Progenitor cell of endocrine pancreas (in vitro differentiated cells): ENCODE measurements at regions not wholly inside any gene's neighbourhood (a gene's known extent, or its start where the extent isn't known, plus 50 kb on each side); places are given as distances from the start of the nearest gene placed in this dataset.

ENCODE experiments used
- DNase-seq: peaks from one replicate; pipeline ENCODE4 v3.0.0; 2021; ENCODE audit warnings: low spot score; ENCODE audit not compliant: unreplicated experiment
- H3K27ac Mint-ChIP-seq: 2 replicates; pipeline ENCODE4 v1.8.0; 2021; ENCODE audit warnings: mild to moderate bottlenecking, moderate library complexity, mixed read lengths
- H3K27me3 Mint-ChIP-seq: 2 replicates; pipeline ENCODE4 v1.8.0; 2021; ENCODE audit warnings: mixed read lengths
- H3K36me3 Mint-ChIP-seq: 2 replicates; pipeline ENCODE4 v1.8.0; 2022; ENCODE audit warnings: mixed read lengths; ENCODE audit not compliant: insufficient read depth
- H3K4me1 Mint-ChIP-seq: 2 replicates; pipeline ENCODE4 v1.8.0; 2021; ENCODE audit warnings: low read depth, mixed read lengths
- H3K4me3 Mint-ChIP-seq: 2 replicates; pipeline ENCODE4 v1.8.0; 2021; ENCODE audit warnings: low read depth, mild to moderate bottlenecking, moderate library complexity, mixed read lengths
- H3K9me3 Mint-ChIP-seq: 2 replicates; pipeline ENCODE4 v1.8.0; 2021; ENCODE audit warnings: low read depth, mixed read lengths
- TF ChIP-seq, protein P1 (sequence below): fragments of 200-600 bp; sonication (generic); IDR thresholded peaks from one replicate; pipeline ENCODE4 v1.5.0; 2021; ENCODE audit warnings: antibody characterized with exemption, mild to moderate bottlenecking; ENCODE audit not compliant: unreplicated experiment

DNA sequence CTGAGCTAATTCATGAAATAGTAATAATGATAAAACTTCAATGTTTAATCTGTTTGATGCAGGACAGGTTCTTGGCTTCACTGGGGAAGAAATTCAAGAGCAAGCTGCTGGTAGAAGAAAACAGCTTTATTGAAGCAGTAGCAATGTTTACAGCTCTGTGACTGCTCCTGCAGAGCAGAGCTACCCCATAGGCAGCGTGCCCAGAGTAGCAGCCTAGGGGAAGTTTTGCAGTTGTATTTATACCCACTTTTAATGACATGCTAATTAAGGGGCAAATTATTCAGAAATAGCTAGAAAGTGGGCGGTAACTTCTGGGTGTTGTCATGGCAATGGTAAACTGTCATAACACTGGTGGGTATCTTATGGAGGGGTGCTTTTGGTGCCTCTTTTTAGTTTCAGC is 518.0 kb downstream of the RFPL4B start:
- H3K27ac Mint-ChIP-seq = no peak overlapping the region

DNA sequence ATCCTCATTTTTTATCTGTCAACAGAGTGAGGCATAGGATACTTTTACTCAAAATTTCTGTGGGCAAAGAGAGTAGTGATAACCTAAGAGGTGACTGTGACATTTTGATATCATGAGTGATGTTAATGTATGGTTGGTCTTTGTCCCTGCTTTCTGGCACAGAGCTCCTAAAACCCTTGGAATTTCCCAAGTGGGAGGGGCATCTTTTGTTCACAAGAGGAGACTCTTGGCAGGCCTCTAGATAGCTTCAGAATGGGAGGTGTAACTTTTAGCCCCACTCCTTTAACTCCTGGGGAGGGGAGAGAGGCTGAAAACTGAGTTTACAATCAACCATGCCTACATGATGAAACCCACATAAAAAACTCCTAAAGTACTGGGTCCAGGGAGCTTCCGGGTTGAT is 527.8 kb downstream of the RFPL4B start:
- Mint-ChIP-seq H3K27me3 (no peaks in the 10 kb centered on the region), H3K4me3 (no peak overlapping the region), H3K4me1 (no peaks in the 10 kb centered on the region), H3K27ac (no peak overlapping the region), H3K9me3 (peaks cover 10% of the 10 kb centered on the region), H3K36me3 (peaks cover 2% of the 10 kb centered on the region)
- TF ChIP-seq, protein P1, sequence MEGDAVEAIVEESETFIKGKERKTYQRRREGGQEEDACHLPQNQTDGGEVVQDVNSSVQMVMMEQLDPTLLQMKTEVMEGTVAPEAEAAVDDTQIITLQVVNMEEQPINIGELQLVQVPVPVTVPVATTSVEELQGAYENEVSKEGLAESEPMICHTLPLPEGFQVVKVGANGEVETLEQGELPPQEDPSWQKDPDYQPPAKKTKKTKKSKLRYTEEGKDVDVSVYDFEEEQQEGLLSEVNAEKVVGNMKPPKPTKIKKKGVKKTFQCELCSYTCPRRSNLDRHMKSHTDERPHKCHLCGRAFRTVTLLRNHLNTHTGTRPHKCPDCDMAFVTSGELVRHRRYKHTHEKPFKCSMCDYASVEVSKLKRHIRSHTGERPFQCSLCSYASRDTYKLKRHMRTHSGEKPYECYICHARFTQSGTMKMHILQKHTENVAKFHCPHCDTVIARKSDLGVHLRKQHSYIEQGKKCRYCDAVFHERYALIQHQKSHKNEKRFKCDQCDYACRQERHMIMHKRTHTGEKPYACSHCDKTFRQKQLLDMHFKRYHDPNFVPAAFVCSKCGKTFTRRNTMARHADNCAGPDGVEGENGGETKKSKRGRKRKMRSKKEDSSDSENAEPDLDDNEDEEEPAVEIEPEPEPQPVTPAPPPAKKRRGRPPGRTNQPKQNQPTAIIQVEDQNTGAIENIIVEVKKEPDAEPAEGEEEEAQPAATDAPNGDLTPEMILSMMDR = no peak
- DNase-seq = no peak

More for the DNA sequence above, 518.0 kb downstream of the RFPL4B start:
- Mint-ChIP-seq H3K9me3 (peaks cover 12% of the 10 kb centered on the region), H3K36me3 (peaks cover 1% of the 10 kb centered on the region), H3K4me1 (no peaks in the 10 kb centered on the region), H3K4me3 (no peak overlapping the region), H3K27me3 (no peaks in the 10 kb centered on the region)
- DNase-seq = no peak
- TF ChIP-seq, protein P1 = no peak

DNA sequence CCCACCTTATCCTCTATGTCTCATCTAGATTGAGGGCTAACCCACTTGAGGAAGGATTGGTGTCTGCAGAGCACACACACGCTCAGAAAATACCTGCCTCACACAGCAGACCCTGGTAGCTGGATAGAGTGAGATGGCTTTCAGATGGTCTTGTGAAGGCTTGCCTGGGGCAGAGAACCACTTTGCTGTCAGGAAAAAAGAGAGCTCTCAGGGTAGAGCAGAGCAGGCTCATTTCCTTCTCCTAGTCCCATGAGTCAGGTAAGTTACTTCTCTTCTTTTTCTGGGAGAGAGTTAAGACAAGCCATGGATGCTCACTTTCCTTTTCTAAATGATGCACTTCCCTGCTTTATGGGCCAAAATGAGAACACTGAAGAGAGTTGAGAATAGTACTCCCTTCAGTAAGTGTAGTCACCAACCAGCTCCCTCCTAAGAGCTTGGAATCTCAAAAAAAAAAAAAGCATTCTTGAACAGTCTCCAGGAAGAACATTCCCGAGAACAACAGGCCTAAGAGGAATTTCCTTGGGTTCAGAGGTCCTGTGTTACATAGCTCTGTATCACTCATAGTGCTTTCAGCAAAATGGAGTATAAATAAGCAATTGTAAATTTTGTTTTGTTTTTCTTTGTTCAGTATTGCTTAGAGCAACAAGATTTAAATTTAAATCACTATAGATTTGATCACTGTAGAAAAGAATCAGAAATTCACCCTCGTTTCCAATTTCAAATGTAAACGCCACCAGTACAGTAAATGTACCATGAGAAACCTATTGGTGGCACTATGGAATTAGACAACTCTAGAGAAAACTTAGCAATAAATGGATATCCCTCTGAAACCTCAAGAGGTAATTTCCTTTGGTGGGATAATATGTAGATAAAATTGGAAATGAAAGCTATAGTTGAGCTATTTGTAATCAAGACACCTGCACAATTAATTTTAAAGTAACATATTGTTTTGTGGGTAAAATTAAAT is 530.3 kb downstream of the RFPL4B start:
- Mint-ChIP-seq H3K27me3 (no peaks in the 10 kb centered on the region), H3K9me3 (no peaks in the 10 kb centered on the region), H3K36me3 (no peaks in the 10 kb centered on the region), H3K4me3 (no peak overlapping the region), H3K4me1 (peaks cover 6% of the 10 kb centered on the region), H3K27ac (no peak overlapping the region)
- DNase-seq = no peak
- TF ChIP-seq, protein P1 = no peak

DNA sequence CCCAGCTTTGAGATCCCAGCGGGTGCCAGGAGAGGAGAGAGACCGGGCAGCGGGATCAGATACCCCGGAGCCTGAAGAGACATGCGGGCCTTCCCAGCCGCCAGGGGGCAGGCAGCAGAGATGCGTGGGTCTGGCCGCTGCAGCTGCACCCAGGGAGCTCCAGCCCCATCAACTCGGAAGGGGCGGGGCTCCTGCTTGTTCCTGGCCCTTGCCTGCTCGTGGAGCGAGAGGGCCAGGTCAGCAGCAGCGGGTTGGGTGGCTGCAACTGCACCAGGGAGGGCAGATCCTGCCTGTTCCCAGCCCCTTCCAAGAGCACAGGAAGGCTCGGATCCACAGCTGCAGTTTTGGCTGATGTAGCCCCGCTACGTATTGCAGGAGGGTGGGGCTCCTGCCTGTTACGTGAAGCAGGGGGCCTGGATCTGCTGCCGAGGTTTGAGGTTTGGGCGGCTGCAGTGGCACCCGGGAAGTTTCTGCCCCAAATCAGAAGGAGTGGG is 532.8 kb downstream of the RFPL4B start:
- H3K27ac Mint-ChIP-seq = no peak overlapping the region

DNA sequence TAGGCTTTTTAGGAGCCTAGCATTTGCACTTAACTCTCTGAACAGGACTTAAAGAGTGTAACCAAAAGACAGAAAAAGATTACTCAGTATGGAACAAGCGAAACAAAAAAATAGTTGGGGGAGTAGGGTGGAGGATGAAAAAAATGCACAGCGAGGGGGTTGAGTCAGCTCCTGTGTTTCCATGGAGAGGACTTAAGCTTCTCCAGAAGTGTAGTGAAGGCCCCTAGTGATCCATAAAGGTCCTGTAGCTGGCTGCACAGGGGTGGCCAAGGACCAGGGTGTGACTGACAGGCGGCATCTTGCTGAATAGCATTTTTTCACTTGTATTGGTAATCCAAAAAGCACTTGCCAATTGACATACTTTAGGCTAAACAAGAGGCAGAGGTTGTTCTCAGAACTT is 533.9 kb downstream of the RFPL4B start:
- TF ChIP-seq, protein P1 = no peak
- Mint-ChIP-seq H3K36me3 (peaks cover 2% of the 10 kb centered on the region), H3K9me3 (no peaks in the 10 kb centered on the region), H3K27me3 (no peaks in the 10 kb centered on the region), H3K27ac (peak overlapping the region; percentile 6), H3K4me1 (peaks cover 6% of the 10 kb centered on the region), H3K4me3 (peak overlapping the region; percentile 76)
- DNase-seq = no peak

More for the DNA sequence above, 532.8 kb downstream of the RFPL4B start:
- Mint-ChIP-seq H3K36me3 (no peaks in the 10 kb centered on the region), H3K9me3 (no peaks in the 10 kb centered on the region), H3K4me3 (peak overlapping the region; percentile 76), H3K27me3 (no peaks in the 10 kb centered on the region), H3K4me1 (peaks cover 6% of the 10 kb centered on the region)
- TF ChIP-seq, protein P1 = peak; percentile 82
- peak; percentile 81 for DNase-seq
